ELF-1 (cell line): ENCODE measurements at regions not wholly inside any gene's neighbourhood (a gene's known extent, or its start where the extent isn't known, plus 50 kb on each side); places are given as distances from the start of the nearest gene placed in this dataset.

Experiments
- DNase-seq: peaks from one replicate; pipeline ENCODE4 v3.0.0-alpha.2; 2016; ENCODE audit warnings: low read depth, low spot score

DNA sequence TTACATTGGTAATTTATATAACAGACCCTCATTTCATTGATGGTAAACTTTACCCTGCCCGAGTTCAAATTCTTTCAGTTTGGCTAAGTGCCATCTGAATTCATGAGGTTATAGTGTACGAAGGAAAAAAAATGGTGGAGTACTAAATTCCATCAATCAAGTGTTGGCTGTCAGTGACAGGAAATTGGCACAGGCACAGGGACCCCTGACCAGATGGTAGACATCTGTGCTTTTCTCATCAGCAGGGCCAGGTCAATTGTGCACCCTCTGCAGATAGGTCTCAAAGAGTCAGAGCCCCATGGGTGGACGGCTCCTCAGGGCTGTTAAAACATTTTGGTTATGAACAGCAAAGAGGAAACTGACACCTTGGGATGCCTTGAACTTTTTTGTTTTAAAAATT, 439.2 kb downstream of the SETBP1 start:
- DNase-seq, result no peak

DNA sequence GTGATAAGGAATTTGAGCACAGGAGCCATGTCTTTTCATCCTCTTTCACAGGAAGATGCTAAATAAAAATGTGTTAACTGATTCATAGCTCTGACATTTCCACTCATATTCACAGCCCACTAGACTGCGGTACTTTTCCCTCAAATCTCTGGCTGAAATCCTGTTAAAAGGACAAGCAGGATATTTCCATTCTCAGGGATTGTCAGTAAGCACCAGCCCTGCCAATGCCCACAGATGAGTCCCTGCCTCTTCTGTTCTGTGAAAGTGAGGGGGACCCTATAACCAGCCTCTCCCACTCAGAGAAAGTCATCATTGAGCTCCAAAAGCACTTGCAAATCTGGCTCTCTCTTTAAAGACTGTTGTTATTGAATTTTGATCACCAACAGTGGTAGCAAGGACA, 440.5 kb downstream of the SETBP1 start:
- no peak for DNase-seq

DNA sequence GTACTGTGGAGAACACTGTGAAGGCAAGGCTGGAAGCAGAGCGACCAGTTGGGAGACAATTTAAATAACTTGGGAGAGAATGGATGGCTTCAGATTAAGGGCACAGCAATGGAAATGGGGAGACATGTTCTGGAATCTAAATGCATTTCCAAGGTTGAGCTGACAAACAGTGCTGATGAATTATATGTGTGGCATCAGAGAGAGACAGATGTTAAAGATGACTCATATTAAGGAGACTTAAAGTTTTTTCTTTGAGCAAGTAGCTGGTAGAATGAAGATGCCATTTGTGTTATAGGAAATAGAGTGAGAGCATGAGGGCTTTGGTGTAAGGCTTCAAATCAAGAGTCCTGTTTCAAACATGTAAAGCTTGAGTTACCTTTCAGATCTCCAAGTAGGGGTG, 441.8 kb downstream of the SETBP1 start:
- DNase-seq, result no peak

DNA sequence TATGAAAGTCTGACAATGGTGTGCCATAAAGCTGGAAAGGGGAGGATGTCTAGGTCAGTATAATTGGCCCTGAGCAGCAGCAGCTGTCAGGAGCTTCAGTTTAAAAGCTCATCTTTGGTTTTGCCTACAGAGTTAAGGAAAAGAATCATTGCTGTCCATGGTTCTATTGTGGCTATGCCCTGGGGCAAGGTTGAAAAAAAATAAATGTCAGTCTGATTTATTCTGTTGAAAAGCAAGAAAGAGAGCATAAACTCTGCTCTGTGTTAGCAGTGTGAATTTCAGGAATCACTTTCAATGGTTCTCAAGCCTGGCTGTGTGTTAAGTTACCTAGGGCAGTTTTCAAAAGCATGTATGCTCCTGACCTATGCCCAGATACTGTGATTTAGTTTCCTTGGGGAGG, 446.7 kb downstream of the SETBP1 start:
- no peak for DNase-seq

DNA sequence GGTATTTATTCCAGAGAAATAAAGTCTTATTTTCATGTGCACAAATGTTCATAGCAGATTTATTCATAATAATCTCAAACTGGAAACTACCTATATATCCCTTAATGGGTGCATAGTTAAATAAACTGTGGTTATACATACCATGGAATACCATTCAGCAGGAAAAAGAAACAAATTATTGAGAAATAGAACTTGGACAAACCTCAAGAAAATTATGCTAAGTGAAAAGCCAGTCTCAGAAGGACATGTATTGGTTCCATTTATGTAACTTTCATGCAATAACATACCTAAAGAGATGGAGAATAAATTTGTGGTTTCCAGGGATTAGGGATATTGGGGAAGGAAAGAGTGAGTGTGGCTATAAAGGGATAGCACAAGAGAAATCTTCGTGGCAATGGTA, 452.6 kb downstream of the SETBP1 start:
- DNase-seq, result no peak

DNA sequence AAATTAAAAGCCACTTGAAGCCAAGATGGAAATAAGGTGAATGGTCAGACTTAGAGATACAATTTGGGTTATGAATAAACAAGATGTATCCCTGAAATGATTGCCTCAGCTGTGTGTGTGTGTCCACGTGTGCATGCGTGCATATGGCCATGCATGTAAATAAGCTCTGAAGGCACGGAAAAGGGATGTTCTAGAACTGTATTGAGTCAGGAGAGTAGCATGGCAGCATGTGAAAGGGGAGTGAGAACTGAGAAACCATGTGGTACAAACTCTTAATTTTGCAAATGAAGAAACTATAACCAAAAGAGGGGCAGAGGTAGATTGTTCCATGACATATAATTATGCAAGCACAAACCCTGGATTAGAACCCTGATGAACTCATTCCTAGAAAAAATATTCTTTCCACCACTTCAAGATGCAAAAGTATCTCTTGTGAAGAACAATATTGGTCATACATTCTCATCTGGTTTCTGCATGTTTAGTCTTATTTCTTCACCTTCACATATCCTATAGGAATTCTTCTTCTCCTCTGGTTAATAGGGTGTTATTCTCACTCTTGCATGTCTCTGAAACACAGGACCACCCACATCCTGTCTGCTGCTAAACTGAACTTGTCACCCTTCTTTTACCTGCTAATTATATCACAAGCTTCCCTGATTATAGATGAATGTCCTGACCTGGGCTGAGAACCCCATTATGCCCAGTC, 455.8 kb downstream of the SETBP1 start:
- DNase-seq, result no peak

DNA sequence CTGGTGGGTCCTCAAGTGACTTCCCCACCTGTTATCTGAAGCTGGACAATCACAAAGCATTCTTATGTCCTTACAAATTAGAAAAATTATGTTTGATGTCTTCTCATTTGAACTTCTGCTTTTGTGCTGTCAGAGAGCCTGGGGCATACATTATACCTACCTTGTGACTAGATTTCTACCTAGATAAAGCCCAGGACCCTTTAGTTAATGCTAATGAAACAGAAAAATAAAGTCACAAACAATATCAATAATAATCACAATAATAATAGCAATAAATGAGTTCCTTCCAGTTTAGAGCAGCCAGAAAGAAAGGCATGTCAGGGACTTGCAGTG, 456.4 kb downstream of the SETBP1 start:
- no peak for DNase-seq

DNA sequence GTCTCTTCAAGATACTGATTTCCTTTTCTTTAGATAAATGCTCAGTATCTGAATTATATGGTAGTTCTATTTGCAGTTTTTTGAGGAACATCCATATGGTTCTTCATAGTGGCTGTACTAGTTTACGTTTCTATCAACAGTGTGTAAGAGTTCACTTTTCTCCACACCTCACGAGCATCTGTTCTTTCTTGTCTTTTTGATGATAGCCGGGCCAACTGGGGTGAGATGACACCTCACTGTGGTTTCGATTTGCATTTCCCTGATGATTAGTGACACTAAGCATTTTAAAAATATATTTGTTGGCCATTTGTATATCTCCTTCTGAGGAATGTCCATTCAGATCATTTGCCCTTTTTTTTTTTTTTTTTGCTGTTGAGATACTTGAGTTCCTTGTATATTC, 458.8 kb downstream of the SETBP1 start:
- DNase-seq, result no peak

DNA sequence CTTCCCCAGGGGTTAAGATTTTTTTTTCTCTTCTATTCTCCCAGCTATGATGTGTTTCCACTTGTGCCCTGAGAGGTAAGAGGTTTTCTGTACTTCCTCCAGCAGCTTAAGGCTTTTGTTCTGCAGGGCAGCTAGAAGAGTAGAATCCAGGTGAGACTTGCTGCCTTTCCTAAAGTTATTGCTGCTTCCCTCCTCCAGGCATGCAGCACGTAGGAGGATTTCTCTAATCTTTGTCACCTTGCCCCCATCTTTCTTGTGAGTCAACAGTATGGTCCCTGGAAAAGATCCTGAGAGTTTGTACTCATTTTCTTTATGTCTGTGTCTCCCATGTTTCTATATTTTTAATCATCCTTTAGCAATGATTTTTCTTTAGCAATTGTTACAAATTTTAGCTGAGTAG, 462.2 kb downstream of the SETBP1 start:
- no peak for DNase-seq

DNA sequence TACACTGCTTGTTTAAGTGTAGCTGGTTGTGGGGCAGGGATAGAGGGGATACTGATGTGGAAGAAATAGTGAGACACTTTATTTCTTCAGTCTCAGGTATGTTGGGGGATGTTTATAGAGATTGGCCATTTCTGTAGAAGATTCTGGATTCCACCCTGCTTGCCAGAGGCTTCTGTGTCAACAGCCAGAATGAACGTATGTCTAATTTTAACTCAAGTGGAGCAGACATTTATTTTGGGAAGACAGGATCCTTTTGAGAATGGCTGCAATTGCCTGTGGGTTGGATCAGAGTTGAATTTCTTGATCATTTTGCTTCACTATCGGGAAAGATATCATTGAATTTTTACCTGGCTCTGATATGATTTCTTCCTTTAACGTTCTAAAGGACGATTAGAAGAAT, 465.6 kb upstream of the SLC14A2 start:
- DNase-seq, result no peak

DNA sequence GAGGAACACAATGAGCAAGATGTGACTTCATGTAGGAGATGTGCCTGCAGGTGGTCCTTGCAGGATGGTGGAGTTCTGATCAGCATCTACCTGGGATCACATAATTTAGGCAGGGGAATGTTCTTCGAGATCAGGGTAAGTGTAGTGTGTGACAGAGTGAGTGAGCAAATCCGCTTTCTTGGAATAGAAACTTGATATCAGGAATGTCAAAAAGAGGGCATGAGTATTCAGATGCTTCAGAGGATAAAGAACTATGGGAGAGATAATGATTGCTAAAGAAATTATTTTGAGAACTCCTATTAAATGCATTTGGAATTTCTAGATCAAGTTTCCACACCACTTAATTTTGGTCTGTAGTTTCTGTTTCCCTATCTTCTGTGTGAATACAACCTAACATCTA, 463.6 kb upstream of the SLC14A2 start:
- DNase-seq, result no peak

DNA sequence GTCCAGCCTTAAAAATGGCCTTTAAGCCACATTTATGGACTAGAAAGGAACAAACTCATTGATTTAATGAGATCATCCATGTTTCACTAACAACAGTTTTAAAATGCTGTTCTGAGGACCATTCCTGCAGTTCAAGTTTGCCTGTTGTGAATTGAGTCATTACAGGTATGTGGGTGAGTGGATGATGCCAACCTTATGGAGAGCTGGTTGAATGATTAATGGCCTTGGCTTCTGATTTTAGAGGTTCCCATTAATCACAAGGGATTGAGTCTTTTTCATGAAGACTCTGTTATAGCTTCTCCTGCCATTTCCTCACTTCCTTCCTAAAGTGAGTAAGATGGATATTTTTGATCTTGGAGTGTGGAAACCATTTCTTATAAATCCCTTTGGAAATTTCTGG, 459.8 kb upstream of the SLC14A2 start:
- no peak for DNase-seq

DNA sequence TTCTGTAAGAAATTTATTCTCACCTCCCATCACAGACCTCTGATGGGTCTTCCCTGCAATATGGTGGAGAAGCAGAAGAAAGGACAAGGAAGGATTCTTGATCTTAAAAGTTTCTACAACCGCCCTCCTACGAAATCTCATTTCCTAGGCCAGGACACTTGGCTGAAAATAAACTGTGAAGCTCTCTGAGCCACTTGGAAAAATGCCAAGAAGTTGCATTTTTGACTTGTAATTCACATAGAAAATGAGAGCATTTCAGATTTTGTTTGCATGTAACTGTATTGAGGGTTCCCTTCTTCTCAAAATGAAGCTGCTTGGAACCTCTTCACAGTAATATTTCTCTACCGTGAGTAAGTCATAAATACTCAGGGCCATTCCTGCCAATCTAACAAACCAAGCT, 458.3 kb upstream of the SLC14A2 start:
- no peak for DNase-seq

DNA sequence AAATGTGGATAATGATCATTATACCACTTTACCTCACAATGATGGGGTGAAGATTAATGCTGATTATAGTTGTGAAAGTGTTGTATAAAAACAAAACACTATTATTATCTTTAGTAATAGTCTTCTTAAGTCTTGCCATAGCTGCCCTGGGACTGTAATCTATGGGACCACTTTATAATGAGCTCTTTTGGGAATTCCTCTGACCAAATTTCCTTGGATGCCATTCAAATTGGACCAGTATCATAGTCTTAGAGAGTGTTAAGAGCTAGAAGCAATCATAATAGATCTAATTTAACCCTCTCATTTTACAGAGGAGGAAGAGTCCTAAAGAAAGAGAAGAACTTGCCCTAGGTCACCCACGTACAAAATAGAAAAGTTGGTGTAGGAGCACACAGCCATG, 457.7 kb upstream of the SLC14A2 start:
- DNase-seq, result no peak

DNA sequence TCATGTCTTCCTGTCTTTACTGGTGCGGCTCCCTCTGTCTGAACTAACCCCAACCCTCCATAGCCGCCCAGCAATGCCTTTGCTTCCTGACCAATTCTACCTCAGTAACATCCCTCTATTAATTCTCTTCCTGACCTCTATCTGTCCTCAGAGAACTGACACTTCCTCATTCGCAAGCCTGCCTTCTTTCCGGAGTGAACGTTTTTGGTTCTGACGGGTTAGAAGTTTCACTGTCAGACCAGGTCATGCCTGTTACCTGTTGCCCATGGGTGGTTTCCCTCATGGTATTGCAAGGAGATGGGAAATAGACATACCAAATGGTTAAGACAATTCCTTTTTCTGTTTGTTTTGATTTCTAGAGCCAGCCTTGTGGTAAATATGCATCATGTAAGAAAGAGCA, 453.4 kb upstream of the SLC14A2 start:
- no peak for DNase-seq

DNA sequence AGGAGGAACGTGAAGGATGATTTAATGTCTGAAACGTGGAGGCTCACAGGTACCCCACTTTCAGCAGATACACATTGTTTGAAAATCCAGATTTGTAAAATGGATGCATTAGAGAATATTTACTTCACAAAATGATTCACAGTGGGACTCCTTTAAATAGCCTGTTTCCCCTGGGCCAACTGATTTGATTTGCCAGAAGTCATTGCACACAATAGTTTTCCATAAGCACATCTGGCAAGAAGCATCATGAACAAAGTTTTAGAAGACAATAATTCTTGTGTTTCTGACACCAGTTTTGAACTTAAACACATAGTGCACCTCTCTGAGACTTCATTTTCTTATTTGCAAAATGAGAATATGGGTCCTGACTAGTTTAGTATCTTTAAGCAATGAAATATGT, 451.4 kb upstream of the SLC14A2 start:
- no peak for DNase-seq

DNA sequence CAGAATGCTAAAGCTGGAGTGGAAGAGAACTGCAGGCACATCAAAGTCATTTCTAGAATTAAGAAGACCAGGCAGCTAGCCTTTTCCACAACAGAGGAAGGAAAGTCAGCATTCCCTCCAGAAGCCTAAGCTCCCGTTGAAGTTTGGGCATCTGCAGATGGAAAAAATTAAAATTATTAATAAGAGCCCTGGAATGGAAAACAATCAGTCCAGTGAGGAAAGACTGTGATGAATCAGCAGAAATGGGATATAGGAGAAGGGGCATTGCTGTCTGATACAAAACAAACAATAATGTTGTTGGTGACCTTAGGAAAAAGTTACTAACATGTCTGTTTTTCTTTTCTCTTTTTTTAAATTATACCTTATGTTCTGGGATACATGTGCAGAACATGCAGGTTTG, 450.7 kb upstream of the SLC14A2 start:
- no peak for DNase-seq

DNA sequence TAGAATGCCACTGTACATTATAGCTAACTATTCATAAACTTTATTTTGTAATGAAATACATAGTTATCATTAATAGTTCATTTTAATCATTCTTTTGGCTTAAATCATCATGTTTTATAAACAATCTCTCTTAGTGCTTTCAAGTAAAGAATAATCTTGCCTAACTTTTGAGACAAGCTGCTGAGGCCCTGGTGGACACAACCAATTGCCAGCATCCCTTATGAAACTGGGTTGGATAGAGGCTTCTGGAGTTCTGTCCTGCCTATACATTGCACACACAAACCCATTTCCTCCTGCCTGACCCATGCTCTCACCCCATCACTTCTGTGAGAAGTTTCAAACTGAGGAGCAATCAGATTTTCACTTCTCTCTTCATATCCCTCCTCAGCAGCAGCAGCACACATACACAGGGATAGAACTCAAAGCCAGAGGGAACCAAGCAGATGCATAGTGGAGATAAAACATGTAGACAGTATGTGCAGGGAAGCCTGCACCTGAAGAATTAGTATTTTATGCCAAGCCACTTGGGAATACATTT, 450.0 kb upstream of the SLC14A2 start:
- no peak for DNase-seq

DNA sequence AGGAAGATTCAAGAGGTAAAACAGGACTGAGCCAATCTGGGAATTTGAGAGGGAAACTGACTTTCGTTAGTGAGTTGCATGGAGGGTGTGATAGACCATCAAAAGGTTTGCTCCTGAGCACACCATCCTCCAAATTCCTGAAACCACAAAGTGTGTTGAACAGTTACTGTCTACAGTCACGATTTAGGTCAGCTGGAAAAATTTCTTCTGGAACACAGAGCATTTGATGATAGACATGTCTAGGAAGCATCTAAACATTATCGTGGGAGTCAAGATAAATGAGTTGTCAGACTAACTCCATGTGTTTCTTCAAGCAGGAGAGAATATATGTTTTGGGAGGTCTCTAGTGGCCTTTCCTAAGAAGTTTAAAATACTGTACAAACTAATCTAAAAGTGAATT, 449.4 kb upstream of the SLC14A2 start:
- no peak for DNase-seq

DNA sequence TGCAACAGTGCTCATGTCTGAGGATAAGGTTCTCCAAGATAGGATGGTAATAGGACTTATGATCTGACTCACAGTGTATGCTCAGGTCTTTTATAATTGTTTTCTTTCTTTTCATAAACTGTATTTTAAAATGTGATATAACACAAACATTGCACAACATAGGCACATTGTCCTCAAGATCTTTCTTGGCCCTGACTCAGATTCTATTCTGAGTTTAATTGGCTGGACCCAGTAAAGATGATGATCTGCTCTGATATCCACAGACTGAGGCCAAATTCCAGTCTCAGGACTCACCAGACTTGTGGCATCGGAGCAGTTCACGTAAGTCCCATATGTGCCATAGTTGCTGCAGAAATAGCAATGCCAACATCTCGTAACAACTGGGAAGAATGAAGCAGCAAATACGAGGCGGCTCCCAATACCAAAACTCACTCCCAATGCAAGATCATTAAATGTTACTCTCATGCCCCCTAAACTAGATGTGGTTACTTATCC, 448.9 kb upstream of the SLC14A2 start:
- DNase-seq, result no peak

DNA sequence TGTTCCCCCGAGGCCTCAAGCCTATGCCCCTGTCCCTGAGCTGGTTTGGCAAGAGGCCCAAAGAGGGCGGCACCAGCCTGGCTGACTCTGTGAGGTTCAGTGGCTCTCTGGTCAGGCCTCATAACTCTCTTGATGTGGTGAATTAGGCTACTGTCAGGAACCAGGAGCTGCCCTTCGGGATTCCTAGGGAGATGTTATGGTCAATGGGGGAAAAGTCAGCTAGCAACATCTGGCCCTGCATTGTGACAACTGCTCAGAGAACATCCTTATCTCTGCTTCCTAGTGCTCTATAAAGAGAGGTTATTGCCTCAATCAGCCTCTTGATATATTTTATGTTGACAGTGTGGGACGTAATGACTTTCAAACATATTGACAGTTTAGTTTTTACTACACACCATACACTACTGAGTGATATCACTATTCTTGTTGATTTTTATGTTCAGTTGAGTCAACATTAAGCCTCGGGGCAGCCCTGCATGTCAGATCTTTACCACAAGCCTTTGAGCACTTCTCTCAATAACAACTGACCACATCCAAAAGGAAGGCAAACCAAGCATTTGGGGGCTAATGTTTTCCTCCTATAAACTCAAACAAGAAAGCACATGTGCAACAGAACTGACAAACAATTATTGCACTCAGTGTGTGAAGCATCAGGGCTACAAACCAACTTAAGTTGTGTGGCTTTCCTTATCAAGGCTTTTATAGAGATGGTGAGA, 448.3 kb upstream of the SLC14A2 start:
- DNase-seq, result no peak

DNA sequence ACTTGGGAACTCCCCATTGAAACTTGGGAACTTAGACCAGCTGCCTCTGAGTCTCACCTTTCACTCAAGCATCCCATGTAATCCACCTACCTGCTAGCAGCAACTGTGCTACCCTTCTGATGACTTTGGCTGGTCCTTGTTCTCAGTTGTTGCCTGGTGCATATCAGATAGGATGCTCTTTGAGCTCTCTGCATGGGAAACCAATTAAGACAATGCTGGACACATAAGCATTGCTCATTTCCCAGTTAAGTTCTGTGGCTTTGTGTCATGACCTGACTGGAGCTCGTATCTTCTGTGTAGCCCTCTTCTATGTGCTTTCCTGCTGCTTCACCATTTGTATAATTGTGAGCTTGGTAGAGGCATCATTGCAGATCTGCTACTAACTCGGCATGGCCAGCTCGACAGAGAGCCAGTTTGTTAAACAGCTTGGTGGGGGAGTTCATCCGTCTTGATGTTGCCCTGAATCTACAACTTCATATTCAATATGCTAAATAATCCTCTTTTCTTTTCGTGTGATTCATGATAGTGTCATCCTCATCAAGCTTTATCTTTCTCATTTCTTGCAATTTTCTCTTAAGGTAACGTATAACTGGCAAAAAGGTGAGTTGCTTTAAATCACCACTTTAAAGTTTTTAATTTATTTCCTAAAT, 447.5 kb upstream of the SLC14A2 start:
- DNase-seq, result no peak
